ENCODE measurements at regions not wholly inside any gene's neighbourhood (a gene's known extent, or its start where the extent isn't known, plus 50 kb on each side); places are given as distances from the start of the nearest gene placed in this dataset.

- Histone ChIP-seq H3K4me1 (ENCODE audit: control insufficient read depth, insufficient read depth, low read length) (no peaks in the 10 kb centered on the region), H3K9me3 (ENCODE audit: control insufficient read depth, insufficient read depth, low read depth, low read length) (no peaks in the 10 kb centered on the region), H3K36me3 (ENCODE audit: control insufficient read depth in 2 of 2, insufficient read depth in 1 of 2, low read length in 2 of 2) (no peaks in the 10 kb centered on the region), H3K27ac (ENCODE audit: extremely low read depth, low read depth, low read length) (no peak overlapping the region), H3K4me3 (ENCODE audit: low read depth, low read length) (no peak overlapping the region)
- ChIA-PET POLR2A (no interaction called here), CTCF (interaction anchor here (0.8 kb wide), 1 partner anchor 21 kb away, joined by 3 read pairs; no protein-coding TSS in a partner anchor)
- TF ChIP-seq ZFP69B (tag by site-specific recombination; IDR thresholded peaks at IDR 0.05) (no peak), ZNF830 (tag by site-specific recombination; IDR thresholded peaks at IDR 0.05; ENCODE audit: low read depth) (no peak), ZNF114 (tag by site-specific recombination; IDR thresholded peaks at IDR 0.05) (no peak), ELK4 (IDR thresholded peaks at IDR 0.05; ENCODE audit: borderline replicate concordance, low read depth, low read length) (no peak), ZNF837 (tag by site-specific recombination; IDR thresholded peaks at IDR 0.05) (no peak), ZNF19 (tag by site-specific recombination; IDR thresholded peaks at IDR 0.05; ENCODE audit: low read depth) (no peak), SALL2 (tag by site-specific recombination; IDR thresholded peaks at IDR 0.05; ENCODE audit: borderline replicate concordance) (no peak), ZNF561 (tag by site-specific recombination; IDR thresholded peaks at IDR 0.05; ENCODE audit: borderline replicate concordance) (no peak), ZNF768 (tag by site-specific recombination; IDR thresholded peaks at IDR 0.05) (no peak), IKZF3 (tag by site-specific recombination; IDR thresholded peaks at IDR 0.05) (no peak)
Measured at GRCh38 chr13:39945226-39945625, 289.8 kb downstream of the COG6 start.

- Histone ChIP-seq H3K4me3 (ENCODE audit: low read depth, low read length) (no peak overlapping the region), H3K4me1 (ENCODE audit: control insufficient read depth, insufficient read depth, low read length) (no peaks in the 10 kb centered on the region), H3K9me3 (ENCODE audit: control insufficient read depth, insufficient read depth, low read depth, low read length) (no peaks in the 10 kb centered on the region), H3K27ac (ENCODE audit: extremely low read depth, low read depth, low read length) (no peak overlapping the region), H3K36me3 (ENCODE audit: control insufficient read depth in 2 of 2, insufficient read depth in 1 of 2, low read length in 2 of 2) (no peaks in the 10 kb centered on the region)
- POLR2A ChIA-PET = no interaction called here
- TF ChIP-seq ZNF558 (tag by site-specific recombination; IDR thresholded peaks at IDR 0.05) (peak; percentile 94), ZNF600 (tag by site-specific recombination; IDR thresholded peaks at IDR 0.05) (no peak)
- CTCF ChIA-PET = no interaction called here
Measured at GRCh38 chr13:39946769-39947168, 291.3 kb downstream of the COG6 start.

GRCh38 chr13:39951301-39951700 lies 295.8 kb downstream of the COG6 start:
- POLR2A ChIA-PET = no interaction called here
- TF ChIP-seq ZNF843 (tag by site-specific recombination; IDR thresholded peaks at IDR 0.05) (no peak), ZNF157 (tag by site-specific recombination; IDR thresholded peaks at IDR 0.05) (no peak), ZNF449 (tag by site-specific recombination; IDR thresholded peaks at IDR 0.05) (no peak), ZNF544 (tag by site-specific recombination; IDR thresholded peaks at IDR 0.05) (no peak), ZNF2 (tag by site-specific recombination; IDR thresholded peaks at IDR 0.05) (no peak), MEIS1 (CRISPR knock-in tag; IDR thresholded peaks at IDR 0.05; ENCODE audit: borderline replicate concordance) (no peak), ZNF394 (tag by site-specific recombination; IDR thresholded peaks at IDR 0.05; ENCODE audit: borderline replicate concordance) (no peak), GLIS2 (tag by site-specific recombination; IDR thresholded peaks at IDR 0.05) (no peak), KLF7 (tag by site-specific recombination; IDR thresholded peaks at IDR 0.05; ENCODE audit: borderline replicate concordance) (no peak)
- H3K4me1 ChIP-seq (ENCODE audit: control insufficient read depth, insufficient read depth, low read length) = no peaks in the 10 kb centered on the region
- no peak overlapping the region for H3K27ac ChIP-seq (ENCODE audit: extremely low read depth, low read depth, low read length)
- CTCF ChIA-PET = interaction anchor here (0.6 kb wide), 1 partner anchor 375 kb away, joined by 4 read pairs; no protein-coding TSS in a partner anchor
- H3K4me3 ChIP-seq (ENCODE audit: low read depth, low read length) = no peak overlapping the region
- no peaks in the 10 kb centered on the region for H3K9me3 ChIP-seq (ENCODE audit: control insufficient read depth, insufficient read depth, low read depth, low read length)
- H3K36me3 ChIP-seq (ENCODE audit: control insufficient read depth in 2 of 2, insufficient read depth in 1 of 2, low read length in 2 of 2) = no peaks in the 10 kb centered on the region
